Fibroblast of skin of scalp (primary cell): ENCODE measurements at regions not wholly inside any gene's neighbourhood (a gene's known extent, or its start where the extent isn't known, plus 50 kb on each side); places are given as distances from the start of the nearest gene placed in this dataset.
A peak's percentile ranks its signal among the peaks of the same experiment; 100 is the strongest.

Experiments
- DNase-seq: peaks from one replicate; pipeline ENCODE4 v3.0.0-alpha.2; 2013

DNA sequence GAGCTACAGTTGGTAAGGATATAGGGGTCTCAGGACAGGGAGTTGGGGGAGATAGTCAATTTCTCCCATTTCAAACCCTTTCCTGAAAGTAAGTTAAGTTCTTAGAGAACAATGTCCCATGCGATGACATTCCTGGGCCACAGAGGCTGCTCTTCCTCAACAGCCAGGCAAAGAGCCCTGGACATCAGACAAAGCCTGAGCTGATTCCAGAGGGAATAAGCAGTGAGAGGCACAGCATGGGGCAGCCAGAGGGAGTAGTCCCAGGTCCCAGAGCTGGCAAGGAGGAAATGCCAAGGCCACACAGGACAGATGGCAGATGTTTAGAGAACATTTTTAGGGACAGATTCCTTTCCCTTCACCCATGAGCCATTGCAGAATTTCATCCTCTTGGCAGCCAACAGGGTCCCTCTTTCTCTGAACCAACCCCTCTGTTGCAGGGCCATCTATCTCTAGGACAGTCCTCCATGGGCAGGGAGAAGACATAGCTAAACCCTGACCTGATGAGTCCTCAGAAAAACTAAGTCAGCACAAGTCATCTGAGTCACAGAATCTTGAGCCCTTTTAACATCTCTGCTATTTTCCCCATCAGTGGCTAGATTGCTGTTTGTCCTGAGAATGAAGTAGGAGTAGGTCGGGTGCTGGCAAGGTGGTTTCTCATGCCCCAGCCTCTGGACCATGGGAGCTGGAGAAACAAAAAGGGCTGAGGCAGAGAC is 60.3 kb upstream of the CALM2 start:
- DNase-seq, result peak; percentile 31

DNA sequence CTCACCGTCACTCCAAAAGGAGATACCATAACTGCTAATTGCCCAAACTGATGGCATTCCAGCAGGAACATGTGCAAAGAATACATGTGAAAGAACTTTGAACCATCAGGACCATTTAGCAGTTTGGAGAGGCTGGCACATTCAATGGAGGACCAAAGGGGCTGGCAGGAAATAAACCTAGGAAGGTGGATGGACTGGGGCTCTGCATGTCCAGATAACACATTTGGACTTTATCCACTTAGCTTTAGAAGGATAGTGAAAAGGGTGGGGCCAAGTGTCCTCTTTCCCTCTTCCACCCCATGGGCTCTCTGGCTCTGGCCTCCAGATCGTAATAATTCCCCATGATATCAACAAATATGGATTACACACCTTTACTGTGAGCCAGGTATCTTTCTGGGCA is 58.8 kb upstream of the CALM2 start:
- DNase-seq, result no peak

DNA sequence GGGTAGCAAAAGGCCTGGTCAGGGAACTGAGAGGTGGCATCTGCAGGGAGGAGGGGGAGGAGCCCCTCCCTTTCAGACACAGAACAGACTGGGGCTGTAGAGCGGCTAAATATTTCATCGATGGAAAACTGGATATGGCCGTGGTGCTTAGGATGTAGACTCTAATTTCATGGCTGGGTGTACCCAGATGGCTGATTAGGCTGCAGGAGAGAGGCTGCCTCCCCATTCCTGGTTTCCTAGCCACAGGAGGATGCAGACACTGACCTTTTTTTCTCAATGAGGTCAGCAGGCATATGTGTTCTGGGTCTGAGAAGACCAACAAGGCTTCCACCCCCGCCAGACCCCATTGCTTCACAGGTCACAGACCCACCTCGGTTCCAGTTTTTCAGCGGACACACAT is 58.1 kb upstream of the CALM2 start:
- no peak for DNase-seq

DNA sequence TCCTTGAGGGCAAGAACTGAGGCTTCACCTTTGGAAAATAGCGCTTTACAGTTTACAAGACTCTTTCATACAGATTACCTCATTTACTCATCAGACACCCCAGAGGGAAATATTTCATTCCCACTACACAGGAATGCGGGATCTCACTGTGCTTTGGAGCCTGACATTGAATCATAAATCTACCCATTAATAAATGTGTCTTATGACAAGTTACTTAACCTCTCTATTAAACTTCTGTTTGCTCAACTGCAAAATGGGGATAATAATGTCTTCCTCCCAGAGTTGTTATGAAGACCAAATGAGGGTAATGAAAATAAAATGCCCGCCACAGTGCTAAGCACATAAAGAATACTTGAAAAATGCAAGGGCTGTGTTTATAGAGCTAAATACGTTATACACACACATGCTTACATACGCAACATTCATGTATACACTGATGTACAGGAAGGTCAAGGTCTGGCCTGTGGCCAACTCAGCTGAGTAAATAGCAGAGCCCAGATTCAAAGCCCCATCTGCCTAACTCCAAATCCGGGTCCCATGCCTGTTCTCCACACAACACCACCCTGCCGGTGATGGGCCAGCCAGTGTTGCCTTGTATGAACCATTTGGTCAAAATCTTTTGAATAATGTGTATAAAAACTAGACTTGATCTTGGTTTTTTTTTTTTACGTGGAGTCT is 56.6 kb upstream of the CALM2 start:
- peak; percentile 74 for DNase-seq

DNA sequence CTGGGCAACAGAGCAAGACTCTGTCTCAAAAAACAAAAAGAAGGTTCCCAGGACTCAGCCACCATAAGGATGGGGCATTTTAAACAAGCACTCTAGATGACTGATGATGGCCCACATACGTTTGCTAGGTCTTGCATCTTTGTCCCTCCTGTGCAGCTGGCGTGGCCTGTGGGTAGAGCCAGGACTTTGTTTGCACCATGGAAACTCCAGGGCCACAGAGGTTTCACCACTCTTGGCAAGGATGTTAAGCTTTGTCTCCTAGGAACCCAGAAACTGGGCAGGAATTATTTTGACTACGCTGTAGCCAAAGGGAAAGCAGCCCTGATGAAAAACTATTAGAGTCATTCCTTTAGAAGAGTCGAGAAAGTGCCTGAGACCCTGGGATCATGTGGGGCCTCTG is 54.1 kb upstream of the CALM2 start:
- DNase-seq, result peak; percentile 20

GRCh38 chr2:47227532-47228279 is 51.4 kb upstream of the CALM2 start:
- DNase-seq, result no peak

GRCh38 chr2:47226923-47227220 is 50.6 kb upstream of the CALM2 start:
- no peak for DNase-seq

DNA sequence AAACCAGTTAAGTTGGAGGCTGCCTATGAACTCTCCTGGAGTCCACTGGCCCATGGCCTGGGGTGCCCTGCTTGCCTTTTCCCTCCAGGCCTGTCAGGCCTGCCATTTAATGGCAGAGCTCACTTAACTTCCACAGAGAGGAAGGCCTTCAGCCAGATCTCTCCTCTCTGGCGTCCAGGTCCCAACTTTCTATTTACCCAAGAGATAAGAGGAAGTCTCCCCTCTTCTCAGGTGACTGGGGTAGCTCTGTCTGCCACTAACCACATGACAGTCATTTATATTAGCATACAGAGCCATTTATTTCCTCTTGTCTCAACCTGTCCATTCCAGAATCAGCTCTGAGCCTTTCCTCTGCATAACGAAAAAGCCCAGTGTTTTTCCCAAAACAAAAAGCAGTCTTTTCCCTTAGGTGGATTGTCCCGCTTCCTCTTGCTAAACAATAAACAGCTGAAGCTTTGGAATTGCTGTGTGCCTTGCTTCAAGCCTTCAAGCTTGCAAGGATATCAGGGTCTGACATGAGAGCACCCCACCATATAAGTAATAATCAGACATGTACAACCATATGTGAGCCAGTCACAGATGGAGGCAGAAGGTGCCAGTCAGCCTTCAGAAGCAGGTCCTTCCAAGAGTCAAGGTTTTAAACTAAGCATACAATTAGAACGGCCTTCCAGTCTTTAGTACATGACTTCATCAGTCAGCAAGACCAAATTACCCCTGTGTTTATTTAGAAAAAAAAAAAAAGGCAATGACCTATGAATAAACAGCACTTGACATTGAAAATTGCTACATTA is 50.0 kb upstream of the CALM2 start:
- DNase-seq, result no peak
